Right lung (tissue), 2 donors: ENCODE measurements at regions not wholly inside any gene's neighbourhood (a gene's known extent, or its start where the extent isn't known, plus 50 kb on each side); places are given as distances from the start of the nearest gene placed in this dataset.

Experiments used
- DNase-seq, 2 donors: peaks; one replicate each; pipeline ENCODE4 v3.0.0-alpha.2; 2013

GRCh38 chr12:92000597-92000996, 145.0 kb downstream of the BTG1 start:
- no peak for DNase-seq

- no peak for DNase-seq
Observed at GRCh38 chr12:91999823-92000222, 145.8 kb downstream of the BTG1 start.

- no peak for DNase-seq
Observed at GRCh38 chr12:91998316-91998715, 147.3 kb downstream of the BTG1 start.

GRCh38 chr12:91994208-91994797, 151.3 kb downstream of the BTG1 start:
- DNase-seq = no peak

GRCh38 chr12:91993287-91994017, 152.2 kb downstream of the BTG1 start:
- no peak for DNase-seq

GRCh38 chr12:91991399-91992187, 154.1 kb downstream of the BTG1 start:
- no peak for DNase-seq

GRCh38 chr12:91990525-91990924, 155.1 kb downstream of the BTG1 start:
- no peak for DNase-seq

GRCh38 chr12:91989143-91989542, 156.5 kb downstream of the BTG1 start:
- no peak for DNase-seq

- no peak for DNase-seq
Observed at GRCh38 chr12:91988086-91988923, 157.3 kb downstream of the BTG1 start.

GRCh38 chr12:91986084-91986483, 159.6 kb downstream of the BTG1 start:
- no peak for DNase-seq

GRCh38 chr12:91985002-91985787, 160.5 kb downstream of the BTG1 start:
- no peak for DNase-seq

GRCh38 chr12:91984556-91984955, 161.1 kb downstream of the BTG1 start:
- DNase-seq = peak in 1 of 2 donors; percentile 38

- no peak for DNase-seq
Observed at GRCh38 chr12:91983935-91984334, 161.7 kb downstream of the BTG1 start.

GRCh38 chr12:91982946-91983345, 162.7 kb downstream of the BTG1 start:
- no peak for DNase-seq

- peak; percentile 78 to 87 for DNase-seq
Observed at GRCh38 chr12:91980389-91980821, 165.2 kb downstream of the BTG1 start.

- peak; percentile 56 to 65 for DNase-seq
Observed at GRCh38 chr12:91978143-91978542, 167.5 kb downstream of the BTG1 start.

GRCh38 chr12:91975891-91976290, 169.8 kb downstream of the BTG1 start:
- DNase-seq = no peak

- no peak for DNase-seq
Observed at GRCh38 chr12:91974541-91975085, 171.0 kb downstream of the BTG1 start.

- DNase-seq = no peak
Observed at GRCh38 chr12:91973813-91974212, 171.8 kb downstream of the BTG1 start.

GRCh38 chr12:91972896-91973295, 172.8 kb downstream of the BTG1 start:
- no peak for DNase-seq

- no peak for DNase-seq
Observed at GRCh38 chr12:91968777-91969171, 176.9 kb downstream of the BTG1 start.
